DMS 273 (cell line): ENCODE measurements at regions not wholly inside any gene's neighbourhood (a gene's known extent, or its start where the extent isn't known, plus 50 kb on each side); places are given as distances from the start of the nearest gene placed in this dataset.

Experiments
- DNase-seq: peaks from one replicate; lab custom pipeline; 2025; ENCODE audit not compliant: unreplicated experiment; lab: John Stamatoyannopoulos, UW

DNA sequence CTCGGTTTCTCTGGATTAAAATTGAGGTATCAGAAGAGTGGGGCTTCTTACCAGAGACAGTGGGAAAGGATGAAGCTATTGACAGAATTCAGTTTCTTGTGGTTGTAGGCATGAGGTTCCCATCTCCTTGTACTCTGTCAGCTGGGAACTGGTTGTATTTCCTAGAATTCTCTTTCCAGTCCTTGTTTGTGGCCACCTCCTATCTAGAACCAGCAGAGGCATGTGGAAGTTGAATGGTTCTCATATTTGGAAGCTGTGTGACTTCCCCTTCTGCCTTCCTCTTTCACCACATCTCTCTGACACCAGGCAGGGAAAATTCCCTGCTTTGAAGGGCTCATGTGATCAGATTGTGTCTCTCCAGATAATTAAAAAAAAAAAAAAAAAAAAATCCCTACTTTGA is 457.7 kb upstream of the ADAMTS5 start:
- no peak for DNase-seq

DNA sequence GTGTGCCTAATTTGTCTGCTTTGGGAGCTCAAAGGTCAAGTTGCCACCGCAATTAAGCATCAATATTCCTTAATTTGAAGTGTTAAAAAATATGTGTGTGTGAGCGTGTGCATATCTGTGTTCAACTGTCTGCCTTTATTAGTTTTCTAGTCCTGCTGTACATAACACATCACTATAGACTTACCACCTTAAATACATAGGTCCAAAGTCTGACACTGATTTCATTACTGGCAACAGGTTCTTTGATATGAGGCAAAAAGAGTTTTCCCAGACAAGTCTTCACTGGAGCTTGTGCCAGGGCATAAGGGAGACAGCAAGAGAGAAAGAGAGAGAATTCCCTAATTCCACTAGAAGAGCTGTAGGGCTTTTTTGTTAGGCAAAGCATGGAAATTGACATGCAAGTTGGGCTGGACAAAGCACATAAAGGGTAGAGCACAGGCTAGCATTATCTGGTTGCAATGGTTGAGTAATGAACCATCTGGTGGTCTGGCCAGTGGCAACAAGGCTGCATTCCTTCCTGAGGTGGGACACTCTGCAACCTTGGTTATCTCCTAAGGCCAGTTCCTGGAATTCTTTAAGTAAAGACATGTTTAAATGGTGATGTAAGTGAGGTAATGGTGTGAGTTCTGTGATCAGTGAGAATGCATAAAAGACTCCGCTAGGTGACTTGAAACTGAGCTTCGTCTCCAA is 457.2 kb upstream of the ADAMTS5 start:
- DNase-seq = no peak

DNA sequence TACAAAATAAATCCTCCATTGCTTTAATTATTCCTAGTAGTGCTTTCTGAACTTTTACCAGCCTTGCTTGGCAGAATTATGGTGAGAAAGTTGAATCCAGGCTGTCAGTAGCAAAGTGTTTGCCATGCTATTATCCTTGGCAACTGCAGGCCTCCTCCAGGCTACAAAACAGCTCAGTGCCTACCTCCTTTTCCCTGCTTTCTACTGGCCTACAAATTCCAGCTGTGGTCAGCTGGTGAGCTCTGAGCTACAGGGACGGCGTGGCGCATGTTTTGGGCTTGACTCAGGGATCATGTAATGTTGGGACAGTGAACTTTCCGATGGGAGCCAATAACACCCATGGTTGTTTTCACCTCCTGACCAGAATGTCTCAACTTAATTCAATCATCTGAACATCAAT is 456.1 kb upstream of the ADAMTS5 start:
- DNase-seq = no peak

DNA sequence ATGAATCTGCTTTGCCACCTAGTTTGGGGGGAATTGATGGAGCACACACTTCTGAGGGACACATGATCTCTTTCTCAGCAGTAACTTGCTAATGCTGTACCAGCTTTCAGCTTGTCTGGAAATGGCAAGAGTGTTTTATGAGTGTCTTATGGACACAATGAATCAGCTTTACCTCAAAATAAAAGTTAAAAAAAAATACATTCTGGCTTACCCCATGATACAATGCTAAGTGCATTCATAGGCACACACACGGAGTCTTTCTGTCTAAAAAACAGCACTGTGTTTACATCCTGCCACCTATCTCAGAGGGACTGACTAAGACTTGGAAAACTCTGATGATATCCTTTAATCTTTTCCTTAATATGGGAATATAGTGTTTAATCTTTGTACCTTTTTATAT is 455.5 kb upstream of the ADAMTS5 start:
- DNase-seq = no peak

DNA sequence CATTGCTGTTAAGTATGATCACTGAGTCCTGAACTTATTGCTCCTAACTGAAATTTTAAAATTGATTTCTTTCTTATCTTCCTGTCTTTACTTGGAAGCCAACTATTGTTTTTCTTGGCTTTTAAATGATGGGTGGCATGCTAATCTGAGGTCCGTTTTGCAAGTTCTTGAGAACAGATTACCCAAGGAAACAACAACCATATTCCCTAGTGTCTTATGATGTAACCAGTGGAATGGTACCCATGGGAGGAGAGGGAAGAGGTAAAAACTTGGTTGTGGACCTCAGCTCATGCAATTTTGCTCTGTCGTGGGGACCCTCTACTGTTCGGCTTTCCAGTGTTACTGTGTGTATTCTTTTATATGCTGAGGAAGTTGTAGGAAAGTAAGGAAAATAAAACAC is 454.8 kb upstream of the ADAMTS5 start:
- DNase-seq = no peak

DNA sequence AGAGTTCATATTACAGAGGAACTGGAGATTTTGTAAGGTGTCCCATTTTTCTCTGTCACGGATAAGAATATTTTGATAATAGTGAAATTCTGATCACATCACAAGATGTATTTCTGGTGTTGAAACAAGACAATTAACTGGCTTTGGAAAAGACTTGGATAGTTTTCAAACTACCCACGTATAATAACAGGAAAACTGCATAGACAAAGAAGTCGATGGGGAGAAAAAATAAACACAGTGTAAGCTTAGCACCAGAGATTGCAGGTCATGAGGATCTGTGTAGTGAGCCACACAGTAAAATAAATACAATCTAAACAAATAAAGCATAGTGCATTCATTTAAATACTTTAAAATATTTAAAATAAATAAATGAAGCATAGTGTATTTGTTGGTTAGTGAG is 452.3 kb upstream of the ADAMTS5 start:
- no peak for DNase-seq

DNA sequence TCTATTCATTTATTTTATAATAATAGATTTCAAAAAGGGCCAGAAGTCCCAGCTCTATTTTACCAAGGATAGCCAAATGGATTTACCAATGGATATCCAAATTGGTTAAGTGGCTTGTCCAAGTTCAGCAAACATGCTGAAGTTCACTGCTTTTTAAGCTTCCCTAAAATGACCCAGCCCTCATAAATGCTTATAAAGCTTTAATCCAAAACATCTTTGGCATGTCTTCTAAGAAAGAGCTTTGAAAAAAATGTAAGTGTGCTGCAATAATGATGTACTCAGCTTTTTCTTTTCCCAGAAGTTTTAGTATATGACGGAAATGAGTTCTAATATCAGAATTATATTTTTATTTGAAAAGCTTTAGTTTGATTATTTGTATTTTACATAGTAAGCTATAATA is 451.5 kb upstream of the ADAMTS5 start:
- no peak for DNase-seq

DNA sequence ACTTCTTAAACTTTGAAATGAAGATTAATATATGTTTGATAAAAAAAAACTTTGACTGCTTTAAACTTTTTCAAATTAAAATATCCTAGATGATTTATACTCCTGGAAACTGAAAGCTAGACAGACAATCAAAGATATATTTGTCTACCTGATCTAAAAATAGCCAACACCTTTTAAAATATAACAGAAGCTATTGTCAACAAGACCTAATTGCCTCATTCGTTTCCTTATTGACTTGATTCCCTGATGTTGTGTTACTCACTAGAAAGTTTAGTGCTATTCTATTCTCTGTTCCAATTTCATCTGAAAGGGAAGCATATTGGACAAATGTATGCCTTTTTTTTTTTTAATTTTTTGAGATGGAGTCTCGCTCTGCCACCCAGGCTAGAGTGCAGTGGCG is 445.6 kb upstream of the ADAMTS5 start:
- no peak for DNase-seq

DNA sequence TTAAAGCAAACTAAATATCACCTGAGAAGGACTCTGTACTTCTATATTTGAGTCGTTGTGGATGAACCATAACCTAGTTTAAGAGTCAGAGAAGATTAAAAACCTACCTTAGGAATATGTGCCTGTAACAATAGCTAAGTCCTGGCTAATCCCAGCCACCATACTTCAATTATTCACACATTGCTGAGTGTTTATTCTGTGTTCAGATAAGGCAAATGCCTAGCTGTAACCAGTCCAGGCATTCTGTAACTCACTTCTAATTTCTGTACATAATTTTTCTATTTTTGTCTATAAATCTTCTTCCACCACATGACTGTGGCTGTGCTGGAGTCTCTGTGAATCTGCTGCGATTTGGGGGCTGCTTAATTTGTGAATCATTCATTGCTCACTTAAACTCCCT is 441.9 kb upstream of the ADAMTS5 start:
- no peak for DNase-seq

DNA sequence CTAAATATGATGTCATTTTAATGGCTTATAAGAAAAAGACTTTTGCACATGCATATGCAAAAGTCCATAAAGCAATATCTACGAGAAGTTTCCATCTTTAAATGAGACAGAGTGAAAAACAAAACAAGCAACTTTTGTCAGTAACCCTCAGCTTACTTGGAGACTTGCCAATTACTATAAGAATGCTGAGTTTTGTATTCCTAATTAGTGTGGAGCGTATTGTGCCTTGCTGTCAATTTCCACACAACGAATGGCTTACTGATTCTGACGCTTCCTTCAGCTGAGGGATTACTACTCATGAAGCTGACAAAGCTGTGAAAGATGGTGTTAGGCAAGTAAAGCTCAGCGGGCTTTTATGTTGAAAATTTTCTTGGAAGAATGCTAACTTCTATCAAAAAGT is 440.4 kb upstream of the ADAMTS5 start:
- DNase-seq = no peak

DNA sequence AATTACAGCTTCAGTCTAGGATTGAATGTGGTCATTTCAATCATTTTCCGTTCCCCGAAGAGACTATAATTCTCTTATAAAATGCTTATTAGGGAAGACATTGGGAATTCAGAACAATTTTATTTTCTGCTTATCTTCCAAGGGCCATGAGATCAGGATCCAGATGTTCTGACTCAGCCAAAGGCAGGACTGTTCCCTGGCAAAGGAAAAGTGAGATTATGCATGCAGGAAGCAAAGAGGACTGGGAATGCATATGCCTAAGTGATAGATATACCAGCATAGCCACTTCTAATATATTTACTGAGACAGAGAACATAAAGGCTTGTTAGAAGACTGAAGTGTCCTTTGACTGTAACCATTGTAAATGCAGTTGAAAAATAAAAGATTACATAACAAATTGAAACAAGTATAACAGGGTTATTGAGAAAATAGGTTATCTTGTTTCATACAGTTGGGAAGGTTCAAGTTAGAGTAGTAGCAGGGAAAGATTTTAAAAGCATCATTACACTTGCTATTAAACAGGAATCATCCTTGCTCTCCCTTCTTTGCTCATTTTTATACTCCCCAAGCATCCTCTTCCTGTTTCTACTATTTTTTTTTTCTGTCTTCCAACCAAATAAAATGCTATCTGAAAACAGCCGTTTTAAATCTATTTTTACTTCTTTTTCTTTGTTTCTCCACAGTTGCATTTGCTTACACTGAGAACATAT is 439.6 kb upstream of the ADAMTS5 start:
- no peak for DNase-seq

DNA sequence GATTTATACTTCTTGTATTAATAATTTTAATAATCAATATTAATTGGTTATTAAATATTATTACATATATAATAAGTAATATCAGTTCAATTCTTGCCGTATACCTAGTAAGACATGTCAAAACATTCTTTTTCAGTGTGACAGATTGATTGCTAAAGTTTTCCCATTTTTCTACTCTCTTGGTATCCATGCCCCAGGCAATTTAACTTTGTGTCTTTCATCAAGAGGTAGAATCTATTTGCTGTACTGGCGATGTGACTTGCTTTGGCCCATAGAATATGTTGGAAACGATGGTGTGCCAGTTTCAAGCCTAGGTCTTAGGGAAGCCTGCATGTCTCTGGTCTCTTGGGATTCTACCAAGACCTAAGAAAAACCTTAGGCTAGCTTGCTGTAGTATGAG is 436.1 kb upstream of the ADAMTS5 start:
- no peak for DNase-seq

DNA sequence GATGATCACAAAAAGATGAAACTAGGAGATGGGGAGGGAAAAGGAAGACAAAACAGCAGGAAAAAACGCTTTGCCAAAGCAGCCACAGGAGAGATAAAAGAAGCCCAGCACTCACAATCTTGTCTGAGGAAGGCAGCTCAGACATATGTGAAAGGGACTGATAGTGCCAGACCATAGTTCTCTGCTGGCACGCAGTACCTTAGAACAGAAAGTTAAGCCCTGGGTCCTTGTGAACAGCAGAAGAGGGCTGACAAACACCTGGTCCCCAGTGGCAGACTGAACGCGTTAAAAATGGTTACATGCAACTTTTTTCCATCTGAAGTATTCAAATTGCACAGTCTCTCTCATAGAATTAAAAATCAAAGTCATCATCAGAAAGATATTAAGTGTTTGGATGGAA is 433.2 kb upstream of the ADAMTS5 start:
- DNase-seq = no peak

DNA sequence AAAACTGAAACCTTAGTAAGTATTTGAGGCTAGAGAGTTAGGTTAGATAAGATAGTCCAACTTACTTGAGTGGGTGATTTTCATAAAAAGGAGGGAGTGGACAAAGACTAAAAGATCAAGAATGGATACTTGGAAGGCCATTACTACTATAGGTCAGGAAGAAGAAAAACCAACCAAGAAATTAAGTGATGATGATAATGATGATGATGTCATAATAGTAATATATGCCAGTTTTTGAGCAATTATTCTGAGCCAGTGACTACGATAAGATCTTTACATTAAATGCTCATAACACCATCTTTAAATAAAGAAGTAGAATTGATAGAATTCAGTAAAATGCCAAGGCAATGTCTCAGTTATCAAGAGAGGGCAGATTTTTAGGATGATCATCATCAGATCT is 430.7 kb upstream of the ADAMTS5 start:
- DNase-seq = no peak

DNA sequence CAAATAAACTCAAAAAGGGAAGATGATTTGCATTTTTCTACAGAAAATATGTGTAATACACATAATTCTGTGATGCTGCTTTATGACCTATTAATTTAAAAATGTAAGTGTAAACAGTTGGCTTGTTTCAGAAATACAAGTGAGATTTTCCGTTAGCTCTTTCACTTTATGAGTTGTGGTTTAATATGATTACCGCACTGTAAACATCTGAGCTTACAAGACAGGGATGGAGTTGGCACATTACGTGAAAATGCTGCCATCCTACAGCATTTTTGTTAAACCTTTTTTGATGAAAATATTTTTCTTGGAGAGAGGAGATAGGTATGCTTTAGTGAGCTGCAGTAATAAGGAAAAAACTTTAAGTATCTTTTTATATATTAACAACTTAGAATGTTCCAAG is 426.8 kb upstream of the ADAMTS5 start:
- no peak for DNase-seq

DNA sequence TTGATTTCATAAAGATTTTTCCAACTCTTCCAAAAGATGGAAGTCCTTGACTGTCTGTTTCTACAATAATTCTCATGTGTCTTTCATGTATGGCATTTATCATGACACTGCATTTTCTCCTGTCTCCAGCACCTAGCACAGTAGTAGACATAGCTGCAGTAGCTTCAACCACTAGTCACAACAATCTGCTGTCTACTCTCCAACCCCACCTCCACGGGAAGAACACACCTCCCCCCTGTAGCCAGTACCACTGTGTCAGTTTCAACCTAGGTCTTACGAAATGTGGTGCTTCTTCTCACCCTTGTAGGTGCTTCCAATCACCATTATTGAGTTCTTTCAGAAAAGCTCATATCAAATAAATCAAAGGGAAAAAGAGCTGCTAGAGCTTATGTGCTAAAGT is 425.1 kb upstream of the ADAMTS5 start:
- no peak for DNase-seq

DNA sequence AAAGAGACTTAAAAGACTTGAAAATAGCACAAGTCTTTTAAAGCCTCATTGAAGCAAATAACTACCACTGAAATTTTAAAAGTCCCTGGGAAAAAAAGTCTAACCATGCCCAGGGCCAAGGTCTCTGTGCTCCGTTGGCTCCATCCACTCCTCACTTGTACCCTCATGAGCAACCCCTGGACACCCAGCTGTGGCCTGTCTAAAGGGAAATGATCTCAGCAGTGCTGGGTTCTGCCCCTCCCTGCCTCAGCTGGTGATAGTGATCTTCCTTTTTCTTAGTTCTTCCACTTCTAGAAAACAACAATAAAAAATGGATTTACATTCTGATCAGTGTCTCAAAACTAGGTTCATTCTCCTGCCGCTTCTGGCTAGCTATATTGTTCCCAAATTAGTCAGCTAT is 423.5 kb upstream of the ADAMTS5 start:
- DNase-seq = no peak

DNA sequence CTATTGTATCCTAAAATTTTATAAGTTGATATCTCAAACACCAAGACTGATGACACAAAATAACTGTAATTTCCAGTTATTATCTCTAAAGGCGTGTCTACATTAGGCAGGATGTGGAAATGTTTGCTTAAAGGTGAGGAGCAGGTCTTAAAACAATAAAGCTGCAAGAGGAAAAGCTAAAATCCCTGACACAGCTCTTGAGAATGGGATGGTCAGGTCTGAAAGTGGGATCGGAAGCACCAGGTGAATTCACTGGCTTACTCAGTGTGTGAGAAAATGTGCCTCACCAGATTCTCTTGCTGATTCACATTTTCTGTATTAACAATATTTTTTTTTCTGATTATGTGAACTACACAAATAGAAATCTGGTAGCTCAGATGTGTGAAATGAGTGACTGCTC is 421.9 kb upstream of the ADAMTS5 start:
- no peak for DNase-seq

DNA sequence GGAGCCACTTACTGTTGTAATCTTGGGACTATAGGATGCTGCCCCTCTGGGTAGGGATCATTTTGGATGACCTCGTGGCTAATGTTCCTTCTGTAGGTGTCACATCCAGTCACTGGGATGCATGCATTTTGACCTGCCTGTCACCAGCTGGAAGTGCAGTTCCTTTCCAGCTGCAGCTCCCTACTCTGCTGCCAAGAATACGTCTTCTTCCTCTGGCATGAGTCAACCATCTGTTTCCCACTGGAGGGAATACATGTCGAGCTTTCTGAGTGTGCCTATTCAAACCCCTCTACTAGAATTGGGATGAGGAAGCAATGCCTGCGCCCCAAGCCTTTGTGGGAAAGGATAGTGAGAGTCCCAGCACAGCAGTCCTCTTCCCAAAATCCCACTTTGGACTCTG is 415.5 kb upstream of the ADAMTS5 start:
- DNase-seq = no peak

DNA sequence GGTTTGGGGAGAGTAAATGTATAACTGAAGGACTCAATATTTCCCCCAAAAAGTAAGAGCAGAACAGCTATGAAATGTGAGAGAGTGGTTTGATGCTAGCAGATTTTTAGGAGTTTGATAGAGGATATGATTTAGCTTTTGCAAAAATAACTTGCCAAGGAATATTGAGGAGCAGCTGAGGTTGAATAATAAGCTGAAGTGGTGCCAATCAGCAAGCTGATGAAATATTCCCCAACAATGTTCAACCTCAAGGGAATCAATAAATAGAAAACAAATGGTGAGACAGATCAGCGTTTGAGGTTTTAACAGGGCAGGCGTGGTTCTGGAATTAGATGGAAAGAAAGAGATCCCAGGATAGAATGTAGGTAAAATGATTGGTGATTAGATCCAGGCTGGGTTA is 413.4 kb upstream of the ADAMTS5 start:
- DNase-seq = no peak

DNA sequence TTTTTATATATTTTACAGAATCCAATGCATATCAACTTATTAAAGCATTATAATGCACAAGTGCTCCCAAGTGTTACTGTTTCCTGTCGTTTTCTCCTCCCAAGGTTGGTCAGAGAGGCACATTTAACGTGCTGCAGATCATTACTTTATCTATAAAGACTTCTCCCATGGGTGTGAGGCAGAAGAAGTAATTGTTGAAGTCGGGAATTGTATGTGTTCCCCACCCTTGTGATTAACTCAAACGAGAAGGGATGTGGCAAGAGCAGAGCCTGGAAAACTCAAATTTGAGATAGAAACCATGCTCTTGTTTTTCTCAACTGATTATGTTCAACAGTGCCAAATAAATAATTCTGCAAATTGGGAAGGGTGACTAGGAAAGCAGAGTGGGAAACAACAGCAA is 412.5 kb upstream of the ADAMTS5 start:
- DNase-seq = no peak

DNA sequence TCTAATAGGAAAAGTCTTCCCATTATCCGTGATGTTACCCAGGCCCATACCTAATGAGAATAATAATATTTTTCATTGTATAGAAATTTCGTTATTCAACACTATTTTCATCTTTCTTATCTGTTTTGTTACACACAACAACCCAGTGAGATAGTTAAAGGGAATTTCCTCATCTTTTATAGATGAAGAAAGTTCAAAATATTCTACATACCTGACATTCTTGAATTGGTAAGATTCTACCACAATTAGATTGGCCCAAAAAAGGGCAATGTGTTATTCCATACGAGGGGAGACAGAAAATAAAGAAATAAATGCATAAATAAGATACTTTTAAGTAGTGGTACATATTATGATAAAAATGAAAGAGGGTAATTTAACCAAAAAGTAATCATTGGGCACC is 405.5 kb upstream of the ADAMTS5 start:
- DNase-seq = no peak

DNA sequence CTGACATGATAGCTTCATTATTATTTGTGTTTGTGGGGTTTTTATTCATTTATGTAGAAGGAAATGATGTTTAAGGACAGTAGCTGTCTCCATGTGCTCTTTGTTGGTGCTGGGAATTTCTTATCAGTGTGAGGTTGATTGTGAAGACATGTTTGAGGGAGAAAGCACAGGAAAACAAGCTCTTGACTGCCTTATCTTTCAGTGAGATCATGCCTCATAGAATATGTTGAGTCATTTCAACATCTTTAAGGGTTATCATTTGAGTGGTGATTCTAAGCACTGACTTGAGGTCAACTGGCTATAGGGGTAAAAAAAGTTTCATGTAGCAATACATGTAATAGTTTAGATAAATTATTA is 405.1 kb upstream of the ADAMTS5 start:
- DNase-seq = no peak
